Mucosa of descending colon (tissue), 3 donors: ENCODE measurements at regions not wholly inside any gene's neighbourhood (a gene's known extent, or its start where the extent isn't known, plus 50 kb on each side); places are given as distances from the start of the nearest gene placed in this dataset.

ENCODE experiments used
- ATAC-seq: fragments of 200-7000 bp; cut with Tn5 transposase; one replicate; pipeline ENCODE4 v1.9.1; 2020; ENCODE audit warnings: mild to moderate bottlenecking, moderate library complexity
- DNase-seq, 3 donors: peaks; one replicate each; pipeline ENCODE4 v3.0.0-alpha.2; 2020
- H3K36me3 ChIP-seq: fragments of 200-600 bp; one replicate; pipeline ENCODE4 v1.8.0; 2021; ENCODE audit warnings: low read depth, mild to moderate bottlenecking
- H3K4me1 ChIP-seq: fragments of 200-600 bp; one replicate; pipeline ENCODE4 v1.8.0; 2021; ENCODE audit warnings: low read depth, mild to moderate bottlenecking
- H3K4me3 ChIP-seq: fragments of 200-600 bp; one replicate; pipeline ENCODE4 v1.8.0; 2021; ENCODE audit warnings: mild to moderate bottlenecking
- H3K9me3 ChIP-seq: fragments of 200-600 bp; one replicate; pipeline ENCODE4 v1.8.0; 2021; ENCODE audit warnings: mild to moderate bottlenecking
- CTCF ChIP-seq: fragments of 200-600 bp; IDR thresholded peaks from one replicate; pipeline ENCODE4 v1.8.0; 2022; ENCODE audit warnings: antibody characterized with exemption, mild to moderate bottlenecking
- intact Hi-C, 2 donors: fragments of 100-400 bp; cut with DNase I in 1 of 2; cut with micrococcal nuclease in 1 of 2; formaldehyde crosslinking; loops; one replicate each; pipeline versions ENCODE4 v1.11.0 to v1.11.1; 2022; cut with DNase I, micrococcal nuclease
- donor health status: DM: no; HTN: no; CAD: no; lungs with moderate emphysema.
- donor health status: DM: no; HTN: no; CAD: no.
- donor health status: DM: no; HTN: yes; CAD: no.

GRCh38 chr3:16686679-16687078 is 81.5 kb upstream of the DAZL start:
- TF ChIP-seq CTCF = no peak
- Histone ChIP-seq H3K36me3 (no peaks in the 10 kb centered on the region), H3K4me1 (no peaks in the 10 kb centered on the region), H3K4me3 (no peak overlapping the region), H3K9me3 (no peaks in the 10 kb centered on the region)
- intact Hi-C loops = no loop called here
- ATAC-seq (no peak), DNase-seq (no peak)

GRCh38 chr3:16687221-16687620 is 82.0 kb upstream of the DAZL start:
- no peak overlapping the region for H3K4me3 ChIP-seq
- no peak for DNase-seq
- no peaks in the 10 kb centered on the region for H3K4me1 ChIP-seq
- TF ChIP-seq CTCF = no peak
- H3K9me3 ChIP-seq = no peaks in the 10 kb centered on the region
- no peaks in the 10 kb centered on the region for H3K36me3 ChIP-seq
- no peak for ATAC-seq
- intact Hi-C loops = no loop called here

GRCh38 chr3:16692486-16693344 is 87.5 kb upstream of the DAZL start:
- Histone ChIP-seq H3K9me3 (no peaks in the 10 kb centered on the region), H3K4me1 (no peaks in the 10 kb centered on the region), H3K36me3 (no peaks in the 10 kb centered on the region), H3K4me3 (no peak overlapping the region)
- intact Hi-C loops = no loop called here
- DNase-seq (no peak), ATAC-seq (no peak)
- TF ChIP-seq CTCF = no peak

DNA sequence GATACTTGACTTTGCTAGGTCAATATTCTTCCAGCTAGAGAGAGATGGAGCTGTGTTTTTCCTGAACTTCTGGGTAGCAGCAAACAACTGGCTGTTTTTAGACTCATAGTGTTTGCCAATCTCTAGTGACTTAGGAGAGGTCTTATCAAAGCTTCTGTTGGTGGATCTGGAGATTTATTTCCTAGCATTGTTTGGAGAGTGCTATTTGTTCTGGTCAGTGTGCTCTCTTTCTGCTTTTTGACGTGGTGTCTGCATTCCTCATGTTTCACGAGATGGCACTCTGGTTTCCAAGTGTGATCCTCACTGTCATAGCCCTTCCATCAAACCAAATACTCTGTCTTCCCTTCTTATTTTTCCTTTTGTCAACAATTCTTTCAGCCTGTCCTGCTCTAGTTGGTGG is 88.6 kb upstream of the DAZL start:
- intact Hi-C loops = no loop called here

GRCh38 chr3:16695710-16696109 is 90.5 kb upstream of the DAZL start:
- no peak overlapping the region for H3K4me3 ChIP-seq
- intact Hi-C loops = no loop called here
- ATAC-seq (no peak), DNase-seq (no peak)
- no peaks in the 10 kb centered on the region for H3K9me3 ChIP-seq
- H3K36me3 ChIP-seq = no peaks in the 10 kb centered on the region
- H3K4me1 ChIP-seq = no peaks in the 10 kb centered on the region
- TF ChIP-seq CTCF = no peak

More for the DNA sequence above, 88.6 kb upstream of the DAZL start:
- DNase-seq (no peak), ATAC-seq (no peak)
- Histone ChIP-seq H3K4me1 (no peaks in the 10 kb centered on the region), H3K36me3 (no peaks in the 10 kb centered on the region), H3K9me3 (no peaks in the 10 kb centered on the region), H3K4me3 (no peak overlapping the region)
- TF ChIP-seq CTCF = no peak
